ENCODE measurements at regions not wholly inside any gene's neighbourhood (a gene's known extent, or its start where the extent isn't known, plus 50 kb on each side); places are given as distances from the start of the nearest gene placed in this dataset.

DNA sequence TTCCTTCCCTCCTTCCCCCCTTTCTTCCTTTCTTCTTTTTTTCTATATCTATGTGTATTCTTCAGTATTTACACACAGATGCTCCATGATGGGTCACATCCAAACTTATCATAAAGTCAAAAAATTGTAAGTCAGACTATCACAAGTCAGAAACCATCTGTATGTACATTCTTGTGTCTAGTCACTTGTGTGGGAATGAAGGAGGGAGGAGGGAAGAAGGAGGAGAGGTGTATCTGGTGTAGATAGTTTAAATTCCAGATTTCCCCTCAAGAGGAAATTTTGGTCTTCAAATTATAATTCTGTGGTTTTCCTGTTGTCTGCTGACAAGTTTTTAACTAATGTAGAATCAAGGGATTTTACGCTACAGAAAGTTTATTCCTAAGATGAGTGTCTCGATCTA, 287.2 kb downstream of the ETV1 start:
- TF ChIP-seq EP300 (IDR thresholded peaks at IDR 0.05) (no peak), POLR2A (IDR thresholded peaks at IDR 0.05) (no peak), POLR2AphosphoS5 (IDR thresholded peaks at IDR 0.05) (no peak)
- TF ChIP-seq, protein P1, sequence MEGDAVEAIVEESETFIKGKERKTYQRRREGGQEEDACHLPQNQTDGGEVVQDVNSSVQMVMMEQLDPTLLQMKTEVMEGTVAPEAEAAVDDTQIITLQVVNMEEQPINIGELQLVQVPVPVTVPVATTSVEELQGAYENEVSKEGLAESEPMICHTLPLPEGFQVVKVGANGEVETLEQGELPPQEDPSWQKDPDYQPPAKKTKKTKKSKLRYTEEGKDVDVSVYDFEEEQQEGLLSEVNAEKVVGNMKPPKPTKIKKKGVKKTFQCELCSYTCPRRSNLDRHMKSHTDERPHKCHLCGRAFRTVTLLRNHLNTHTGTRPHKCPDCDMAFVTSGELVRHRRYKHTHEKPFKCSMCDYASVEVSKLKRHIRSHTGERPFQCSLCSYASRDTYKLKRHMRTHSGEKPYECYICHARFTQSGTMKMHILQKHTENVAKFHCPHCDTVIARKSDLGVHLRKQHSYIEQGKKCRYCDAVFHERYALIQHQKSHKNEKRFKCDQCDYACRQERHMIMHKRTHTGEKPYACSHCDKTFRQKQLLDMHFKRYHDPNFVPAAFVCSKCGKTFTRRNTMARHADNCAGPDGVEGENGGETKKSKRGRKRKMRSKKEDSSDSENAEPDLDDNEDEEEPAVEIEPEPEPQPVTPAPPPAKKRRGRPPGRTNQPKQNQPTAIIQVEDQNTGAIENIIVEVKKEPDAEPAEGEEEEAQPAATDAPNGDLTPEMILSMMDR (IDR thresholded peaks at IDR 0.05): no peak
